H1 (cell line): ENCODE measurements at regions not wholly inside any gene's neighbourhood (a gene's known extent, or its start where the extent isn't known, plus 50 kb on each side); places are given as distances from the start of the nearest gene placed in this dataset.

Experiments used
- CTCF ChIA-PET: fragments of 300-600 bp; sonication (Branson Sonifier 250); formaldehyde crosslinking; loops from one replicate; lab custom pipeline; 2021; ENCODE audit not compliant: partially characterized antibody; lab: Charles Lee
- POLR2A ChIA-PET: fragments of 300-600 bp; sonication (Branson Sonifier 250); formaldehyde crosslinking; loops from one replicate; lab custom pipeline; 2021; ENCODE audit warnings: inconsistent platforms; ENCODE audit not compliant: partially characterized antibody; lab: Charles Lee
- DNase-seq, 2 experiments: peaks; one replicate each; pipeline versions ENCODE4 v3.0.0 to v3.0.0-alpha.2; 2010 to 2022; ENCODE audit warnings: low spot score in 2 of 2, low read depth in 1 of 2, mixed read lengths in 1 of 2
- FAIRE-seq: peaks from 2 replicates; lab custom pipeline; 2011; peaks lifted over from hg19 to GRCh38; lab: Jason Lieb, UNC
- H2AFZ ChIP-seq: 2 replicates; pipeline ENCODE4 v1.8.1; 2012; ENCODE audit warnings: low read length, inconsistent platforms
- H2AK5ac ChIP-seq: 2 replicates; pipeline ENCODE4 v1.6.1; 2013; ENCODE audit warnings: low read depth, low read length
- H2BK120ac ChIP-seq: replicated peaks from 2 replicates; pipeline ENCODE3; 2013; ENCODE audit warnings: low read depth, low read length, inconsistent platforms
- H2BK12ac ChIP-seq: 2 replicates; pipeline ENCODE4 v1.6.1; 2013; ENCODE audit warnings: low read depth, low read length
- H2BK15ac ChIP-seq: 2 replicates; pipeline ENCODE4 v1.6.1; 2013; ENCODE audit warnings: low read length
- H2BK20ac ChIP-seq: 2 replicates; pipeline ENCODE4 v1.6.1; 2013; ENCODE audit warnings: low read length
- H2BK5ac ChIP-seq: 2 replicates; pipeline ENCODE4 v1.6.1; 2013; ENCODE audit warnings: low read depth, low read length
- H3K14ac ChIP-seq: 2 replicates; pipeline ENCODE4 v1.6.1; 2013; ENCODE audit warnings: inconsistent platforms; ENCODE audit not compliant: insufficient read length
- H3K18ac ChIP-seq: 2 replicates; pipeline ENCODE4 v1.6.1; 2013; ENCODE audit warnings: low read length; ENCODE audit errors: extremely low read depth
- H3K23ac ChIP-seq: 2 replicates; pipeline ENCODE4 v1.6.1; 2013; ENCODE audit warnings: inconsistent platforms; ENCODE audit not compliant: insufficient read length
- H3K23me2 ChIP-seq: 2 replicates; pipeline ENCODE4 v1.6.1; 2013; ENCODE audit warnings: low read depth, low read length
- H3K27ac ChIP-seq: 2 replicates; pipeline ENCODE4 v1.6.1; 2011; ENCODE audit warnings: low read depth, low read length, inconsistent platforms
- H3K27me3 ChIP-seq, 4 experiments: replicated peaks in 1 of 4; 1 replicate in 1 of 4; 2 replicates in 3 of 4; pipeline versions ENCODE4 v1.6.1 to v1.8.1; 2011 to 2013; ENCODE audit warnings: low read length in 3 of 4, mild to moderate bottlenecking in 3 of 4, inconsistent platforms in 2 of 4, mixed read lengths in 2 of 4, moderate library complexity in 1 of 4; ENCODE audit not compliant: control insufficient read depth in 3 of 4, insufficient read depth in 3 of 4; ENCODE audit errors: extremely low read depth in 1 of 4
- H3K36me3 ChIP-seq, 4 experiments: 2 replicates each; pipeline versions ENCODE4 v1.6.1 to v1.8.1; 2011 to 2013; ENCODE audit warnings: mild to moderate bottlenecking in 4 of 4, low read length in 3 of 4, moderate library complexity in 2 of 4, control low read depth in 1 of 4, inconsistent platforms in 1 of 4; ENCODE audit not compliant: insufficient read depth in 4 of 4, control insufficient read depth in 2 of 4
- H3K4ac ChIP-seq: replicated peaks from 2 replicates; pipeline ENCODE3; 2013; ENCODE audit warnings: low read length, low read depth, mixed read lengths, inconsistent platforms; ENCODE audit not compliant: insufficient read length
- H3K4me1 ChIP-seq, 4 experiments: replicated peaks in 1 of 4; 1 replicate in 1 of 4; 2 replicates in 3 of 4; pipeline versions ENCODE4 v1.6.1 to v1.8.1; 2011 to 2013; ENCODE audit warnings: low read length in 3 of 4, inconsistent platforms in 2 of 4, mixed read lengths in 1 of 4; ENCODE audit not compliant: insufficient read depth in 4 of 4, control insufficient read depth in 3 of 4
- H3K4me2 ChIP-seq, 2 experiments: 2 replicates each; pipeline versions ENCODE4 v1.6.1 to v1.8.1; 2011 to 2013; ENCODE audit warnings: low read depth in 2 of 2, low read length in 2 of 2, control low read depth in 1 of 2, inconsistent platforms in 1 of 2, mild to moderate bottlenecking in 1 of 2; ENCODE audit not compliant: insufficient read depth in 1 of 2
- H3K4me3 ChIP-seq, 4 experiments: fragments of 200-600, 300-600 bp in 1 of 4; sonication (generic), shearing (Covaris generic), sonication (Bioruptor Twin) in 1 of 4; 2 replicates each; pipeline versions ENCODE4 v1.5.1 to v1.8.1; 2011 to 2016; ENCODE audit warnings: low read length in 4 of 4, low read depth in 3 of 4, control low read depth in 2 of 4, inconsistent platforms in 2 of 4, mild to moderate bottlenecking in 2 of 4, mixed read lengths in 1 of 4, moderate library complexity in 1 of 4; ENCODE audit not compliant: insufficient read depth in 2 of 4; ENCODE audit errors: extremely low read depth in 1 of 4
- H3K56ac ChIP-seq: replicated peaks from 2 replicates; pipeline ENCODE3; 2013; ENCODE audit warnings: low read depth, mild to moderate bottlenecking, mixed read lengths, low read length, inconsistent platforms; ENCODE audit not compliant: insufficient read length
- H3K79me1 ChIP-seq: 2 replicates; pipeline ENCODE4 v1.6.1; 2013; ENCODE audit warnings: low read depth, low read length, control low read depth
- H3K79me2 ChIP-seq, 2 experiments: 2 replicates each; pipeline versions ENCODE4 v1.6.1 to v1.8.1; 2012 to 2013; ENCODE audit warnings: low read length in 2 of 2, mild to moderate bottlenecking in 2 of 2, inconsistent platforms in 1 of 2; ENCODE audit not compliant: insufficient read depth in 2 of 2, control insufficient read depth in 1 of 2
- H3K9ac ChIP-seq, 4 experiments: replicated peaks in 1 of 4; 1 replicate in 1 of 4; 2 replicates in 3 of 4; pipeline versions ENCODE4 v1.6.1 to v1.8.1; 2011 to 2013; ENCODE audit warnings: low read depth in 3 of 4, low read length in 3 of 4, control low read depth in 2 of 4, mild to moderate bottlenecking in 2 of 4, moderate library complexity in 2 of 4, inconsistent platforms in 1 of 4; ENCODE audit errors: extremely low read depth in 1 of 4
- H3K9me3 ChIP-seq, 2 experiments: 2 replicates each; pipeline versions ENCODE4 v1.6.1 to v1.8.1; 2012 to 2013; ENCODE audit warnings: mild to moderate bottlenecking in 2 of 2, moderate library complexity in 2 of 2, control low read depth in 1 of 2, inconsistent platforms in 1 of 2, low read depth in 1 of 2, low read length in 1 of 2, mixed read lengths in 1 of 2; ENCODE audit not compliant: insufficient read depth in 2 of 2
- H4K20me1 ChIP-seq, 2 experiments: replicated peaks in 1 of 2; 2 replicates each; pipeline versions ENCODE3 to v1.8.1; 2011 to 2013; ENCODE audit warnings: inconsistent platforms in 2 of 2, low read length in 2 of 2, mild to moderate bottlenecking in 1 of 2; ENCODE audit not compliant: insufficient read depth in 2 of 2, control insufficient read depth in 1 of 2
- H4K5ac ChIP-seq: 2 replicates; pipeline ENCODE4 v1.6.1; 2013; ENCODE audit warnings: low read length, low read depth, mixed read lengths, inconsistent platforms; ENCODE audit not compliant: insufficient read length
- H4K8ac ChIP-seq: 2 replicates; pipeline ENCODE4 v1.8.0; 2013; ENCODE audit warnings: mild to moderate bottlenecking, moderate library complexity, low read length, inconsistent platforms; ENCODE audit not compliant: insufficient read depth; ENCODE audit errors: extremely low read depth
- H4K91ac ChIP-seq: replicated peaks from 2 replicates; pipeline ENCODE3; 2013; ENCODE audit warnings: low read length, mixed read lengths, inconsistent platforms; ENCODE audit not compliant: insufficient read length
- ASH2L ChIP-seq: fragments of 200-600, 300-600 bp; sonication (generic); IDR thresholded peaks from one replicate; pipeline ENCODE4 v1.7.1; 2017; ENCODE audit warnings: low read length
- BACH1 ChIP-seq: IDR thresholded peaks from 2 replicates; pipeline ENCODE4 v1.6.1; 2012; ENCODE audit warnings: low read length, improper control_type of control experiment
- BCL11A ChIP-seq, 2 experiments: IDR thresholded peaks; one replicate each; pipeline ENCODE4 v1.6.1; 2011; ENCODE audit warnings: low read depth in 2 of 2, low read length in 2 of 2, mild to moderate bottlenecking in 2 of 2
- CHD2 ChIP-seq: IDR thresholded peaks from 2 replicates; pipeline ENCODE4 v1.6.1; 2012; ENCODE audit warnings: low read length, improper control_type of control experiment
- POLR2AphosphoS5 ChIP-seq: IDR thresholded peaks from 2 replicates; pipeline ENCODE4 v1.6.1; 2011; ENCODE audit warnings: low read depth, low read length
- RBBP5 ChIP-seq: IDR thresholded peaks from 2 replicates; pipeline ENCODE4 v1.7.1; 2012; ENCODE audit warnings: low read depth, mild to moderate bottlenecking, inconsistent platforms, low read length, moderate library complexity, borderline replicate concordance
- RFX5 ChIP-seq: IDR thresholded peaks from 2 replicates; pipeline ENCODE4 v1.6.1; 2011; ENCODE audit warnings: low read depth, low read length, improper control_type of control experiment, borderline replicate concordance
- SIN3A ChIP-seq, 2 experiments: IDR thresholded peaks in 1 of 2; conservative IDR thresholded peaks in 1 of 2; 2 replicates each; pipeline ENCODE4 v1.6.1; 2011 to 2012; ENCODE audit warnings: low read length in 2 of 2, improper control_type of control experiment in 1 of 2, low read depth in 1 of 2, mild to moderate bottlenecking in 1 of 2
- SIRT6 ChIP-seq: IDR thresholded peaks from one replicate; pipeline ENCODE4 v1.7.1; 2012; ENCODE audit warnings: low read length, inconsistent platforms
- TAF1 ChIP-seq: IDR thresholded peaks from 2 replicates; pipeline ENCODE4 v1.6.1; 2011; ENCODE audit warnings: mild to moderate bottlenecking, low read depth, low read length
- TAF7 ChIP-seq: optimal IDR thresholded peaks from 2 replicates; pipeline ENCODE3; 2011; ENCODE audit warnings: low read depth, mild to moderate bottlenecking, inconsistent platforms, low read length, moderate library complexity, borderline replicate concordance
- TBP ChIP-seq: IDR thresholded peaks from 2 replicates; pipeline ENCODE4 v1.6.1; 2011; ENCODE audit warnings: low read depth, low read length, improper control_type of control experiment
- WGBS, 2 experiments: shearing (Covaris generic) in 1 of 2; methylation state at CpG; one replicate each; pipeline versions ENCODE4 v1.1.6 to v1.1.7; 2013 to 2015; ENCODE audit warnings: low lambda C conversion rate in 2 of 2, mixed read lengths in 2 of 2, inconsistent platforms in 1 of 2, low coverage in 1 of 2, missing lambda C conversion rate in 1 of 2; ENCODE audit not compliant: insufficient replicate concordance in 2 of 2, insufficient coverage in 1 of 2, insufficient read length in 1 of 2; ENCODE audit errors: extremely low coverage in 1 of 2, missing lambda C conversion rate in 1 of 2; 5-methylcytosine and 5-hydroxymethylcytosine counted together

DNA sequence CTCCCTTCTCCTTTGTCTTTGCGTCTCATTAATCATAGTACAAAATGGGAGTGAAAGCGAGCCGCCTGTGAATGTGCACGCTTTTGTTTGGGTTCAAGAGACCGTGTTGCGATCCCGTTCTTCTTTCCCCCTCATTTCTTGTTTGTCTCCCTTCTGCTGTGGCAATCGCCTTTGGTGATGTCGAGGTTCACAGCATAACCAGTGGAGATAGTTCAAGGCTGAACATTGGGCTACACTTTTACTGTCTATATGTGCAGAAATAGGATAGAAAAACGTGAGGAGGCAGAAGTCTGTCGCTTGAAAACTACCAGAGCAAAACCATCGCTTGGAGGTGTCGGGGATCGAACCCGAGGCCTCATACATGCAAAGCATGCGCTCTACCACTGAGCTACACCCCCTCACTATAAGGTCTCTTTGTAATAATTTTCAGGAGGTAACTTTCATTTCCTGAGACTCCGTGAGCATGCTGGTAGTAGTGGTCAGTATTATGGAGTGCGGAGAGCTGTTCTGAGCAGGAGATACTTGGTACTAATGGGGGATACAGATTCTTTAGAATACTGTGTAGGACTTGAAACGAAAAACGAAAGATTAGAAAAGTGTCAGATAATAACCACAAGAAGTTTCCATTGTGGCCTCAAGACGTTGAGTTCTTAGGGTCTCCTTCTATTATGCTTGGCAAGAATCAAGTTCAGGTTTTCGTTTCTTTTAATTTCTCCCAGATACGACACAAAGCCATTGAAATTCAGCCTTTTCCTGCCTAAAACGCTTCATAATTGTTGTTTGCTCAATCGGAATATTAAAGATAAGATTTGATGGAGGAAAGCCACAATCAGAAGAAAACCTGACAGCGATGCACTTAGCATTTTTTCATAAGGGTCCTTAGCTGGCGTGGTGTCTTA is 106.6 kb downstream of the TRIM27 start:
- WGBS, 2 experiments = 5% methylated on average over 27 of the region's 27 CpGs; no CpG with 5 or more reads in 1 of the 2 experiments
- Histone ChIP-seq H4K91ac (no peak overlapping the region), H3K4me2 (peak overlapping the region; percentile 98 to 99), H3K9me3 (no peaks in the 10 kb centered on the region), H3K18ac (no peak overlapping the region), H2BK15ac (no peak overlapping the region), H2AFZ (no peak overlapping the region), H3K56ac (no peak overlapping the region), H3K23me2 (peaks cover 10% of the 10 kb centered on the region), H3K4me3 (peak overlapping the region; percentile 50 to 82 (median 59); a peak in 7 of 8 replicates), H3K4ac (no peak overlapping the region), H4K20me1 (peaks cover under 1 to 3% of the 10 kb centered on the region in 2 experiments), H3K79me2 (no peaks in the 10 kb centered on the region), H2BK120ac (no peak overlapping the region), H2AK5ac (no peak overlapping the region), H3K27ac (no peak overlapping the region), H2BK5ac (no peak overlapping the region), H3K36me3 (no peaks in the 10 kb centered on the region), H3K9ac (peak overlapping the region in 2 of 4 experiments; percentile 54 to 57; a peak in 2 of 7 replicates), H3K23ac (no peak overlapping the region), H4K5ac (no peak overlapping the region), H3K79me1 (no peaks in the 10 kb centered on the region), H2BK20ac (no peak overlapping the region), H2BK12ac (0 out of 2 replicates have a peak overlapping the region, but pooled peaks have one; percentile 80), H3K27me3 (peaks cover 38 to 73% (median 64%) of the 10 kb centered on the region in 4 experiments), H3K4me1 (peaks cover 0 to 7% (median 5%) of the 10 kb centered on the region in 4 experiments; a peak in 5 of 7 replicates), H3K14ac (no peak overlapping the region), H4K8ac (no peak overlapping the region)
- ChIA-PET CTCF (interaction anchor here (0.9 to 2.9 kb wide), 5 partner anchors 16 to 198 kb away, joined by 4 to 8 read pairs (median 4); no protein-coding TSS in a partner anchor), POLR2A (interaction anchor here (0.6 to 1.6 kb wide), 3 partner anchors 26 to 59 kb away, joined by 3 to 8 read pairs (median 4); no protein-coding TSS in a partner anchor)
- FAIRE-seq (peak; percentile 78), DNase-seq (peak in 1 of 2 experiments; percentile 81)
- TF ChIP-seq TBP (peak; percentile 98), RFX5 (no peak), TAF1 (no peak), RBBP5 (no peak), SIN3A (conservative IDR thresholded peaks at IDR 0.05 in 1 of 2, IDR thresholded peaks at IDR 0.05 in 1 of 2; ENCODE audit: low read depth in 1 of 2, low read length in 2 of 2) (no peak; a peak in 1 of 4 replicates), ASH2L (peak; percentile 13), POLR2AphosphoS5 (no peak), BACH1 (no peak), CHD2 (no peak), BCL11A (IDR thresholded peaks at IDR 0.05; ENCODE audit: low read depth in 2 of 2, low read length in 2 of 2) (no peak), TAF7 (no peak), SIRT6 (no peak)
